OCI-LY3 (cell line): ENCODE measurements at regions not wholly inside any gene's neighbourhood (a gene's known extent, or its start where the extent isn't known, plus 50 kb on each side); places are given as distances from the start of the nearest gene placed in this dataset.

Experiments used
- CTCF ChIP-seq: fragments of 200-600, 300-600 bp; sonication (generic); IDR thresholded peaks from 2 replicates; pipeline ENCODE4 v1.5.1; 2014; ENCODE audit warnings: antibody characterized with exemption, low read length, low read depth
- EZH2phosphoT487 ChIP-seq: fragments of 200-600 bp; shearing (Covaris generic); IDR thresholded peaks from 2 replicates; pipeline ENCODE4 v1.6.1; 2018; ENCODE audit warnings: antibody characterized with exemption, mixed run types, low read depth

GRCh38 chr7:124462249-124462648, 303.3 kb downstream of the GPR37 start:
- TF ChIP-seq CTCF (no peak), EZH2phosphoT487 (no peak)
